IgD-negative memory B cell (primary cell): ENCODE measurements at regions not wholly inside any gene's neighbourhood (a gene's known extent, or its start where the extent isn't known, plus 50 kb on each side); places are given as distances from the start of the nearest gene placed in this dataset.
A peak's percentile ranks its signal among the peaks of the same experiment; 100 is the strongest.

ENCODE experiments used
- H3K27ac Mint-ChIP-seq, 3 donors: one replicate each; pipeline ENCODE4 v1.8.0; 2020 to 2022; ENCODE audit warnings: mild to moderate bottlenecking in 3 of 3, mixed read lengths in 3 of 3, moderate library complexity in 1 of 3
- H3K27me3 Mint-ChIP-seq: one replicate; pipeline ENCODE4 v1.8.0; 2021; ENCODE audit warnings: mixed read lengths
- H3K36me3 Mint-ChIP-seq: one replicate; pipeline ENCODE4 v1.8.0; 2020; ENCODE audit warnings: mild to moderate bottlenecking, mixed read lengths
- H3K4me1 Mint-ChIP-seq, 3 donors: one replicate each; pipeline ENCODE4 v1.8.0; 2020 to 2022; ENCODE audit warnings: mixed read lengths in 3 of 3, mild to moderate bottlenecking in 1 of 3
- H3K4me3 Mint-ChIP-seq, 4 donors: one replicate each; pipeline ENCODE4 v1.8.0; 2020 to 2022; ENCODE audit warnings: mild to moderate bottlenecking in 4 of 4, mixed read lengths in 4 of 4, moderate library complexity in 3 of 4
- H3K9me3 Mint-ChIP-seq, 3 donors: one replicate each; pipeline ENCODE4 v1.8.0; 2020 to 2021; ENCODE audit warnings: mixed read lengths in 3 of 3, mild to moderate bottlenecking in 1 of 3

GRCh38 chr6:21824431-21825177, 231.1 kb downstream of the SOX4 start:
- Mint-ChIP-seq H3K4me3 (no peak overlapping the region), H3K36me3 (no peaks in the 10 kb centered on the region), H3K27me3 (no peaks in the 10 kb centered on the region), H3K4me1 (no peaks in the 10 kb centered on the region), H3K27ac (no peak overlapping the region), H3K9me3 (no peaks in the 10 kb centered on the region)

GRCh38 chr6:21826023-21826422, 232.5 kb downstream of the SOX4 start:
- Mint-ChIP-seq H3K4me3 (no peak overlapping the region), H3K9me3 (no peaks in the 10 kb centered on the region), H3K36me3 (no peaks in the 10 kb centered on the region), H3K27ac (peak overlapping the region in 1 of 3 donors; percentile 65), H3K27me3 (no peaks in the 10 kb centered on the region), H3K4me1 (no peaks in the 10 kb centered on the region)

GRCh38 chr6:21826904-21827303, 233.4 kb downstream of the SOX4 start:
- Mint-ChIP-seq H3K27me3 (peaks cover 2% of the 10 kb centered on the region), H3K27ac (no peak overlapping the region), H3K9me3 (no peaks in the 10 kb centered on the region), H3K4me3 (no peak overlapping the region), H3K36me3 (peaks cover 3% of the 10 kb centered on the region), H3K4me1 (peaks cover 0 to 1% (median 0%) of the 10 kb centered on the region in 3 donors)

- no peak overlapping the region for H3K27ac Mint-ChIP-seq
Observed at GRCh38 chr6:21827425-21828202, 234.1 kb downstream of the SOX4 start.

GRCh38 chr6:21828704-21829103, 235.2 kb downstream of the SOX4 start:
- no peak overlapping the region for H3K4me3 Mint-ChIP-seq
- peaks cover 0 to 1% (median 0%) of the 10 kb centered on the region in 3 donors for H3K4me1 Mint-ChIP-seq
- H3K27me3 Mint-ChIP-seq, result peaks cover 3% of the 10 kb centered on the region
- no peak overlapping the region for H3K27ac Mint-ChIP-seq
- no peaks in the 10 kb centered on the region for H3K9me3 Mint-ChIP-seq
- peaks cover 3% of the 10 kb centered on the region for H3K36me3 Mint-ChIP-seq

More at GRCh38 chr6:21827425-21828202, 234.1 kb downstream of the SOX4 start:
- Mint-ChIP-seq H3K9me3 (no peaks in the 10 kb centered on the region), H3K4me1 (peaks cover 0 to 1% (median 0%) of the 10 kb centered on the region in 3 donors), H3K27me3 (peaks cover 3% of the 10 kb centered on the region), H3K4me3 (no peak overlapping the region), H3K36me3 (peaks cover 3% of the 10 kb centered on the region)

- Mint-ChIP-seq H3K27ac (no peak overlapping the region), H3K4me1 (peaks cover 0 to 1% (median 0%) of the 10 kb centered on the region in 3 donors), H3K9me3 (no peaks in the 10 kb centered on the region), H3K27me3 (peaks cover 3% of the 10 kb centered on the region), H3K4me3 (no peak overlapping the region), H3K36me3 (peaks cover 3% of the 10 kb centered on the region)
Observed at GRCh38 chr6:21829126-21829525, 235.6 kb downstream of the SOX4 start.

GRCh38 chr6:21831521-21832291, 238.2 kb downstream of the SOX4 start:
- Mint-ChIP-seq H3K4me3 (no peak overlapping the region), H3K27ac (no peak overlapping the region), H3K9me3 (no peaks in the 10 kb centered on the region), H3K27me3 (peaks cover 3% of the 10 kb centered on the region), H3K36me3 (peaks cover 3% of the 10 kb centered on the region), H3K4me1 (peaks cover 0 to 1% (median 0%) of the 10 kb centered on the region in 3 donors)

GRCh38 chr6:21836277-21836676, 242.7 kb downstream of the SOX4 start:
- no peaks in the 10 kb centered on the region for H3K9me3 Mint-ChIP-seq
- peaks cover 0 to 1% (median 0%) of the 10 kb centered on the region in 3 donors for H3K4me1 Mint-ChIP-seq
- H3K27me3 Mint-ChIP-seq, result peaks cover 3% of the 10 kb centered on the region
- peaks cover 3% of the 10 kb centered on the region for H3K36me3 Mint-ChIP-seq
- no peak overlapping the region for H3K4me3 Mint-ChIP-seq
- H3K27ac Mint-ChIP-seq, result no peak overlapping the region

- no peak overlapping the region for H3K27ac Mint-ChIP-seq
- no peaks in the 10 kb centered on the region for H3K4me1 Mint-ChIP-seq
- H3K9me3 Mint-ChIP-seq, result no peaks in the 10 kb centered on the region
- H3K36me3 Mint-ChIP-seq, result no peaks in the 10 kb centered on the region
- peaks cover 1% of the 10 kb centered on the region for H3K27me3 Mint-ChIP-seq
- H3K4me3 Mint-ChIP-seq, result peak overlapping the region in 1 of 4 donors; percentile 32
Observed at GRCh38 chr6:21836772-21837425, 243.3 kb downstream of the SOX4 start.

GRCh38 chr6:21840428-21840827, 246.9 kb downstream of the SOX4 start:
- Mint-ChIP-seq H3K36me3 (no peaks in the 10 kb centered on the region), H3K27ac (no peak overlapping the region), H3K27me3 (peaks cover 4% of the 10 kb centered on the region), H3K4me1 (no peaks in the 10 kb centered on the region), H3K9me3 (peaks cover 0 to 2% (median 0%) of the 10 kb centered on the region in 3 donors), H3K4me3 (no peak overlapping the region)

GRCh38 chr6:21842875-21843645, 249.5 kb downstream of the SOX4 start:
- peaks cover 10% of the 10 kb centered on the region for H3K27me3 Mint-ChIP-seq
- H3K36me3 Mint-ChIP-seq, result no peaks in the 10 kb centered on the region
- H3K9me3 Mint-ChIP-seq, result peaks cover 0 to 5% (median 0%) of the 10 kb centered on the region in 3 donors
- H3K27ac Mint-ChIP-seq, result no peak overlapping the region
- H3K4me3 Mint-ChIP-seq, result no peak overlapping the region
- H3K4me1 Mint-ChIP-seq, result no peaks in the 10 kb centered on the region

- Mint-ChIP-seq H3K9me3 (peaks cover 0 to 5% (median 0%) of the 10 kb centered on the region in 3 donors), H3K27ac (no peak overlapping the region), H3K4me3 (peak overlapping the region in 1 of 4 donors; percentile 39), H3K36me3 (no peaks in the 10 kb centered on the region), H3K4me1 (no peaks in the 10 kb centered on the region), H3K27me3 (peaks cover 11% of the 10 kb centered on the region)
Observed at GRCh38 chr6:21844120-21844917, 250.8 kb downstream of the SOX4 start.

GRCh38 chr6:21845018-21845417, 251.5 kb downstream of the SOX4 start:
- Mint-ChIP-seq H3K27ac (no peak overlapping the region), H3K4me3 (no peak overlapping the region), H3K4me1 (no peaks in the 10 kb centered on the region), H3K9me3 (peaks cover 0 to 5% (median 0%) of the 10 kb centered on the region in 3 donors), H3K36me3 (no peaks in the 10 kb centered on the region), H3K27me3 (peaks cover 12% of the 10 kb centered on the region)
